Testis (tissue), 2 donors: ENCODE measurements at regions not wholly inside any gene's neighbourhood (a gene's known extent, or its start where the extent isn't known, plus 50 kb on each side); places are given as distances from the start of the nearest gene placed in this dataset.
A peak's percentile ranks its signal among the peaks of the same experiment; 100 is the strongest.

Experiments
- DNase-seq: peaks from one replicate; pipeline ENCODE4 v3.0.0-alpha.2; 2019
- H3K27ac ChIP-seq, 2 donors: fragments of 200-600 bp; sonication (generic); one replicate each; pipeline ENCODE4 v1.5.1; 2019
- H3K27me3 ChIP-seq: fragments of 200-600 bp; sonication (generic); one replicate; pipeline ENCODE4 v1.5.1; 2019
- H3K36me3 ChIP-seq: fragments of 200-600 bp; sonication (generic); one replicate; pipeline ENCODE4 v1.5.1; 2017; ENCODE audit warnings: low read depth; ENCODE audit errors: missing control alignments
- H3K4me1 ChIP-seq: fragments of 200-600 bp; sonication (generic); one replicate; pipeline ENCODE4 v1.5.1; 2019
- H3K4me3 ChIP-seq, 2 donors: fragments of 200-600 bp; sonication (generic); one replicate each; pipeline ENCODE4 v1.5.1; 2017 to 2019
- H3K9me3 ChIP-seq: fragments of 200-600 bp; sonication (generic); one replicate; pipeline ENCODE4 v1.5.1; 2017
- CTCF ChIP-seq, 3 experiments: fragments of 450-650 bp in 2 of 3; fragments of 200-600 bp in 1 of 3; sonication (generic) in 1 of 3; IDR thresholded peaks; one replicate each; pipeline ENCODE4 v1.5.1; 2016 to 2019; ENCODE audit warnings: antibody characterized with exemption in 3 of 3, mild to moderate bottlenecking in 2 of 3, moderate library complexity in 1 of 3
- POLR2A ChIP-seq: fragments of 450-650 bp; IDR thresholded peaks from one replicate; pipeline ENCODE4 v1.6.1; 2017; ENCODE audit warnings: antibody characterized with exemption, mild to moderate bottlenecking, moderate library complexity
- WGBS, 2 donors: methylation state at CpG; one replicate each; pipeline ENCODE4 v1.1.5; 2018; 5-methylcytosine and 5-hydroxymethylcytosine counted together
- intact Hi-C: fragments of 100-400 bp; cut with DNase I; formaldehyde crosslinking; loops from one replicate; pipeline ENCODE4 v1.15.1; 2023; ENCODE audit warnings: low total_unique reads

- intact Hi-C loops: no loop called here
- no peak overlapping the region for H3K27ac ChIP-seq
- no peak for DNase-seq
- H3K4me3 ChIP-seq: no peak overlapping the region
- WGBS, 2 donors: 68 to 73% methylated on average over 5 of the region's 5 CpGs
- no peaks in the 10 kb centered on the region for H3K4me1 ChIP-seq
- no peaks in the 10 kb centered on the region for H3K9me3 ChIP-seq
- H3K27me3 ChIP-seq: no peaks in the 10 kb centered on the region
- no peaks in the 10 kb centered on the region for H3K36me3 ChIP-seq
- TF ChIP-seq CTCF (IDR thresholded peaks at IDR 0.05) (no peak), POLR2A (no peak)
Measured at GRCh38 chr19:28218728-28219127, 994.2 kb downstream of the UQCRFS1 start.

GRCh38 chr19:28217022-28217421 is 995.9 kb downstream of the UQCRFS1 start:
- intact Hi-C loops: no loop called here
- DNase-seq: no peak
- TF ChIP-seq POLR2A (no peak), CTCF (IDR thresholded peaks at IDR 0.05) (peak in 1 of 3 experiments; percentile 14)
- Histone ChIP-seq H3K9me3 (no peaks in the 10 kb centered on the region), H3K4me3 (no peak overlapping the region), H3K36me3 (no peaks in the 10 kb centered on the region), H3K27ac (no peak overlapping the region), H3K4me1 (no peaks in the 10 kb centered on the region), H3K27me3 (no peaks in the 10 kb centered on the region)
- 40 to 43% methylated on average over 1 of the region's 1 CpG for WGBS, 2 donors

GRCh38 chr19:28213470-28214082 is 999.4 kb downstream of the UQCRFS1 start:
- Histone ChIP-seq H3K9me3 (no peaks in the 10 kb centered on the region), H3K4me1 (no peaks in the 10 kb centered on the region), H3K4me3 (no peak overlapping the region), H3K27ac (no peak overlapping the region), H3K27me3 (no peaks in the 10 kb centered on the region), H3K36me3 (no peaks in the 10 kb centered on the region)
- TF ChIP-seq CTCF (IDR thresholded peaks at IDR 0.05): no peak
- TF ChIP-seq POLR2A: no peak
- WGBS, 2 donors: 57 to 66% methylated on average over 6 of the region's 6 CpGs
- peak; percentile 58 for DNase-seq
- intact Hi-C loops: no loop called here

GRCh38 chr19:28210886-28211285 is 1002.1 kb downstream of the UQCRFS1 start:
- no peaks in the 10 kb centered on the region for H3K27me3 ChIP-seq
- no peaks in the 10 kb centered on the region for H3K4me1 ChIP-seq
- intact Hi-C loops: no loop called here
- TF ChIP-seq POLR2A (no peak), CTCF (IDR thresholded peaks at IDR 0.05) (no peak)
- H3K4me3 ChIP-seq: no peak overlapping the region
- no peak overlapping the region for H3K27ac ChIP-seq
- no peaks in the 10 kb centered on the region for H3K9me3 ChIP-seq
- 63 to 85% methylated on average over 2 of the region's 2 CpGs for WGBS, 2 donors
- no peak for DNase-seq
- H3K36me3 ChIP-seq: no peaks in the 10 kb centered on the region

GRCh38 chr19:28208745-28209144 is 1004.2 kb downstream of the UQCRFS1 start:
- Histone ChIP-seq H3K27ac (no peak overlapping the region), H3K4me3 (no peak overlapping the region), H3K36me3 (no peaks in the 10 kb centered on the region), H3K4me1 (no peaks in the 10 kb centered on the region), H3K27me3 (no peaks in the 10 kb centered on the region), H3K9me3 (no peaks in the 10 kb centered on the region)
- no peak for DNase-seq
- WGBS, 2 donors: 74 to 82% methylated on average over 10 of the region's 10 CpGs
- intact Hi-C loops: no loop called here
- TF ChIP-seq POLR2A: no peak
- no peak for TF ChIP-seq CTCF (IDR thresholded peaks at IDR 0.05)
